ENCODE measurements at regions not wholly inside any gene's neighbourhood (a gene's known extent, or its start where the extent isn't known, plus 50 kb on each side); places are given as distances from the start of the nearest gene placed in this dataset.

DNA sequence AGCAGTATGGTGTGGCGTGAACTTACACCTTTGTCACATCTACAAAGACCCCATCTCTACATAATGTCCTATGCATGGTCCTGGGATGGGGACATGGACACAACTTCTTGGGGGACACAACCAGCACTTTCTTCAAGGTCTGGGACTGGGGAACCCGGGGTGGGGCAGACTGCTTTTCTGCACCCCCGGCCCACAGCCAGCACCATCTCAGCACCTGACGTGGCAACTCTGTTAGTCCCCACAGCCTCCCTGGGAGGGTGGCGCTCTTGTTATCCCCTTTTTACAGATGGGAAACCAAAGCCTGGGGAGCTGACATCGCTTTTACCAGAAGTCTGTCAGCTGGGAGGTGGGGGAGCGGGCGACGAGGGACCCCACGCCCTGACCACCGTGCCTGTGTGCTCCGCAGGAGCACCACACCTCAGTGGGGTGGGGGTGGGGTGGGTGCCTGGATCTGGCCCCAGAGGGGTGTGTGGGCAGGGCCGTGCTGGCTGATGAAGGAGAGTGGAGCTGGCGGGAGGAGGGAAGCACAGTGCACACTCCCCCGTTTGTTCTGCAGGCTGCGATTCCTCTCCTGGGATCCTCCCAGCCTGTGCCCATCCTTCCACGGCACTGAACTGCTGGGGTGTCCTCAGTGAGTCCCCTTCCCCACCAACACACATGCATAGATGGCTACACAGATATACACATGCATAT, 115.4 kb upstream of the GSE1 start:
- Histone ChIP-seq H3K9me3 (ENCODE audit: low read depth) (no peaks in the 10 kb centered on the region), H3K4me1 (ENCODE audit: low read depth) (peaks cover 7% of the 10 kb centered on the region)
- no peak for TF ChIP-seq CTCF (IDR thresholded peaks at IDR 0.05; ENCODE audit: low read depth, low read length)

GRCh38 chr16:85498607-85499006, 114.5 kb upstream of the GSE1 start:
- Histone ChIP-seq H3K4me3 (no peak overlapping the region), H3K9me3 (ENCODE audit: low read depth) (no peaks in the 10 kb centered on the region), H3K36me3 (no peaks in the 10 kb centered on the region), H3K27me3 (no peaks in the 10 kb centered on the region), H3K27ac (no peak overlapping the region), H3K4me1 (ENCODE audit: low read depth) (peaks cover 12% of the 10 kb centered on the region)
- DNase-seq (ENCODE audit: low read depth in 1 of 2, low spot score in 1 of 2) = no peak
- TF ChIP-seq CTCF (IDR thresholded peaks at IDR 0.05; ENCODE audit: low read depth, low read length) = no peak

More for the DNA sequence above, 115.4 kb upstream of the GSE1 start:
- Histone ChIP-seq H3K36me3 (no peaks in the 10 kb centered on the region), H3K4me3 (no peak overlapping the region), H3K27me3 (no peaks in the 10 kb centered on the region), H3K27ac (no peak overlapping the region)
- DNase-seq (ENCODE audit: low read depth in 1 of 2, low spot score in 1 of 2) = no peak

DNA sequence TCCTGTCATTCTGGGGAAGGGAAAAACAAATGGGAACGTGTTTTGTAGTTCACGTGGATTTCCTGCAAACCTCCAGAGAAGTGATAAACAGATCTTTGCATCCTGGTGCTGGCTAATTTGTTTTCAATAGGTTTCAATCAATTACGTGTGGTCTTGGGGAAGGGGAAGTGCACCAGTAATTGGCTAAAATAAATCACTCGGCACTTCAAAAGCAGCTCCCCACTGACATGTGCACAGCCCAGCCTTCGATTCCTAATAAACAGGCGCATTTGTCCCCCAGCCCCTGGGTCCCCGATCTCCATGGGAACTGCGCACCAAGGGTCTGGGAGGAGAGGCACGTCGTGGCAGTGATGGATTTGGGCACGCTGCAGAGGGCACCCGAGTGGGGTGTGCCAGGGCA, 112.9 kb upstream of the GSE1 start:
- peaks cover 17% of the 10 kb centered on the region for H3K4me1 ChIP-seq (ENCODE audit: low read depth)
- H3K27ac ChIP-seq = no peak overlapping the region
- H3K36me3 ChIP-seq = no peaks in the 10 kb centered on the region
- H3K27me3 ChIP-seq = no peaks in the 10 kb centered on the region
- no peaks in the 10 kb centered on the region for H3K9me3 ChIP-seq (ENCODE audit: low read depth)
- no peak for TF ChIP-seq CTCF (IDR thresholded peaks at IDR 0.05; ENCODE audit: low read depth, low read length)
- no peak for DNase-seq (ENCODE audit: low read depth in 1 of 2, low spot score in 1 of 2)
- no peak overlapping the region for H3K4me3 ChIP-seq

GRCh38 chr16:85501900-85502299, 111.2 kb upstream of the GSE1 start:
- H3K4me1 ChIP-seq (ENCODE audit: low read depth) = peaks cover 17% of the 10 kb centered on the region
- no peaks in the 10 kb centered on the region for H3K27me3 ChIP-seq
- no peak for DNase-seq (ENCODE audit: low read depth in 1 of 2, low spot score in 1 of 2)
- H3K9me3 ChIP-seq (ENCODE audit: low read depth) = no peaks in the 10 kb centered on the region
- no peak for TF ChIP-seq CTCF (IDR thresholded peaks at IDR 0.05; ENCODE audit: low read depth, low read length)
- H3K27ac ChIP-seq = no peak overlapping the region
- H3K36me3 ChIP-seq = no peaks in the 10 kb centered on the region
- H3K4me3 ChIP-seq = no peak overlapping the region

- Histone ChIP-seq H3K27ac (peak overlapping the region; percentile 84), H3K27me3 (no peaks in the 10 kb centered on the region), H3K36me3 (no peaks in the 10 kb centered on the region), H3K9me3 (ENCODE audit: low read depth) (no peaks in the 10 kb centered on the region), H3K4me1 (ENCODE audit: low read depth) (peaks cover 17% of the 10 kb centered on the region), H3K4me3 (no peak overlapping the region)
- no peak for DNase-seq (ENCODE audit: low read depth in 1 of 2, low spot score in 1 of 2)
- TF ChIP-seq CTCF (IDR thresholded peaks at IDR 0.05; ENCODE audit: low read depth, low read length) = no peak
Observed at GRCh38 chr16:85502357-85502756, 110.8 kb upstream of the GSE1 start.
